PFSK-1 (cell line): ENCODE measurements at regions not wholly inside any gene's neighbourhood (a gene's known extent, or its start where the extent isn't known, plus 50 kb on each side); places are given as distances from the start of the nearest gene placed in this dataset.

Experiments used
- FOXP2 ChIP-seq: optimal IDR thresholded peaks from 2 replicates; pipeline ENCODE3; 2011; ENCODE audit warnings: borderline replicate concordance, control low read depth, inconsistent platforms; ENCODE audit not compliant: insufficient read depth; ENCODE audit errors: extremely low read length, extremely low read depth
- POLR2AphosphoS5 ChIP-seq: IDR thresholded peaks from 2 replicates; pipeline ENCODE4 v1.6.1; 2012; ENCODE audit warnings: low read depth, mild to moderate bottlenecking, control low read depth, low read length, moderate library complexity
- SIN3A ChIP-seq: IDR thresholded peaks from 2 replicates; pipeline ENCODE4 v1.6.1; 2012; ENCODE audit warnings: mild to moderate bottlenecking, low read length, moderate library complexity, borderline replicate concordance; ENCODE audit not compliant: insufficient read depth
- TAF1 ChIP-seq: IDR thresholded peaks from 2 replicates; pipeline ENCODE4 v1.6.1; 2012; ENCODE audit warnings: low read length, control low read depth, borderline replicate concordance; ENCODE audit not compliant: insufficient read depth
- TF ChIP-seq, protein P1 (sequence below), 2 experiments: IDR thresholded peaks; 2 replicates each; pipeline versions ENCODE4 v1.6.1 to v1.8.0; 2011 to 2012; ENCODE audit warnings: low read depth in 2 of 2, low read length in 2 of 2, control low read depth in 1 of 2, inconsistent platforms in 1 of 2, mild to moderate bottlenecking in 1 of 2, moderate library complexity in 1 of 2; ENCODE audit not compliant: insufficient read depth in 1 of 2

DNA sequence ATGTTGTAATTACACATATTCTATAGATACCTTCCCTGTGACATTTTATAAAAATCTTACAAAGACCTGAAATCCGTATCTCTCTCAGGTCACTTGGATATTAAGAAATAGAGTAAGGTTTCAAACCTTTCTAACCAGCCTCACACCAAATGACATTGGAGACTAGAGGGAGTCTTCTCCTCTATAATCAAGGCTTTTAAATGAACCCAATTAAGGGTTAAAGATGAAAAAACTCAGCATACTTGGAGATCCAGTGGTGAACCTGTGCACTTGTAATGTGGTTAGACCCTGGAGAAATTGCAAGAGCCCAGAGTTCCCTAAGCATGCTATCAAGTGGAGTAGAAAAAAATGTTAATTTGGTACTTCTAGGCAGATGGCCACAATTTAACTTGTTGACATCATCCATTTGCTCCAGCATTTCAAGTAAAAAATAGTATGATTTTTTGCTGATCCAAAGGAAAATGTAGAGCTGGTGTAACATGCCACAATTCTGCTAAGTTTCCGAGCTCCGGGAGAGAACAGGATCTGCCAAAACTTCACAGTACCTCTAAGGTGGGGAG lies 554.1 kb upstream of the MIR17HG start:
- TF ChIP-seq, protein P1, sequence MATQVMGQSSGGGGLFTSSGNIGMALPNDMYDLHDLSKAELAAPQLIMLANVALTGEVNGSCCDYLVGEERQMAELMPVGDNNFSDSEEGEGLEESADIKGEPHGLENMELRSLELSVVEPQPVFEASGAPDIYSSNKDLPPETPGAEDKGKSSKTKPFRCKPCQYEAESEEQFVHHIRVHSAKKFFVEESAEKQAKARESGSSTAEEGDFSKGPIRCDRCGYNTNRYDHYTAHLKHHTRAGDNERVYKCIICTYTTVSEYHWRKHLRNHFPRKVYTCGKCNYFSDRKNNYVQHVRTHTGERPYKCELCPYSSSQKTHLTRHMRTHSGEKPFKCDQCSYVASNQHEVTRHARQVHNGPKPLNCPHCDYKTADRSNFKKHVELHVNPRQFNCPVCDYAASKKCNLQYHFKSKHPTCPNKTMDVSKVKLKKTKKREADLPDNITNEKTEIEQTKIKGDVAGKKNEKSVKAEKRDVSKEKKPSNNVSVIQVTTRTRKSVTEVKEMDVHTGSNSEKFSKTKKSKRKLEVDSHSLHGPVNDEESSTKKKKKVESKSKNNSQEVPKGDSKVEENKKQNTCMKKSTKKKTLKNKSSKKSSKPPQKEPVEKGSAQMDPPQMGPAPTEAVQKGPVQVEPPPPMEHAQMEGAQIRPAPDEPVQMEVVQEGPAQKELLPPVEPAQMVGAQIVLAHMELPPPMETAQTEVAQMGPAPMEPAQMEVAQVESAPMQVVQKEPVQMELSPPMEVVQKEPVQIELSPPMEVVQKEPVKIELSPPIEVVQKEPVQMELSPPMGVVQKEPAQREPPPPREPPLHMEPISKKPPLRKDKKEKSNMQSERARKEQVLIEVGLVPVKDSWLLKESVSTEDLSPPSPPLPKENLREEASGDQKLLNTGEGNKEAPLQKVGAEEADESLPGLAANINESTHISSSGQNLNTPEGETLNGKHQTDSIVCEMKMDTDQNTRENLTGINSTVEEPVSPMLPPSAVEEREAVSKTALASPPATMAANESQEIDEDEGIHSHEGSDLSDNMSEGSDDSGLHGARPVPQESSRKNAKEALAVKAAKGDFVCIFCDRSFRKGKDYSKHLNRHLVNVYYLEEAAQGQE (IDR thresholded peaks at IDR 0.05; ENCODE audit: insufficient read depth in 1 of 2, low read depth in 2 of 2, low read length in 2 of 2), result no peak
- TF ChIP-seq TAF1 (no peak), SIN3A (no peak), POLR2AphosphoS5 (no peak), FOXP2 (no peak)

DNA sequence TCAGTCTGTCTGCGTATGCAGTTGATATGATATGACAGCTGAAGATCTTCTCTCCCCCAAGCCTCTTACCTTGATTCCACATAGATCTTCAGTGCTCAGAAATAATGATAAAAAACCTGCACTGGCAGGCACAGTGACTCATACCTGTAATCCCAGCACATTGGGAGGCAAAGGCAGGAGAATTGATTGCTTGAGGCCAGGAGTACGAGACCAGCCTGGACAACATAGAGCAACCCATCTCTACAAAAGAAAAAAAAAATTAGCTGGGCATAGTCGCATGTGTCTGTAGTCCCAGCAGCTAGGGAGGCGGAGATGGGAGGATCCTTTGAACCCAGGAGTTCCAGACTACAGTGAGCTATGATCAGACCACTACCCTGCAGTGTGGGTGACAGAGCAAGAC lies 551.0 kb upstream of the MIR17HG start:
- TF ChIP-seq TAF1, result no peak
- TF ChIP-seq, protein P1 (IDR thresholded peaks at IDR 0.05; ENCODE audit: insufficient read depth in 1 of 2, low read depth in 2 of 2, low read length in 2 of 2), result no peak
- TF ChIP-seq SIN3A, result no peak
- no peak for TF ChIP-seq FOXP2
- no peak for TF ChIP-seq POLR2AphosphoS5

DNA sequence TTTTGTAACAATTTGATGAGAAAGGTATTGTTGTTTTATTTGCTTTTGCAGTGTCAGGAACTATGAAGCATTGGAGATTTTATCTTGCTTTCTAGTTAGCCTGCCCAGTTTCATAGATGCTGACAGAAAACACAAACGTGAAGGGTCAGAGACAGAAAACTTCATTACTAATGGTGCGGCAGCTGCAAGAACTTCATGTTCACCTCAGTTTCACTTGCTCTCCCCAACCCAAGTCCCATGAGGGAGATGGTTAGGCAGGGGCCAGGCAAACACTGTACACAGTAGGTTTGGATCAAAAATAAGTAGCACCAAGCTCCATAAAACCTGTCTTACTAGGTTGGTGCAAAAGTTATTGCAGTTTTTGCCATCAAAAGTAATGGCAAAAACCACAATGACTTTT lies 550.2 kb upstream of the MIR17HG start:
- TF ChIP-seq POLR2AphosphoS5 (no peak), TAF1 (no peak), SIN3A (no peak), FOXP2 (no peak)
- TF ChIP-seq, protein P1 (IDR thresholded peaks at IDR 0.05; ENCODE audit: insufficient read depth in 1 of 2, low read depth in 2 of 2, low read length in 2 of 2), result no peak

DNA sequence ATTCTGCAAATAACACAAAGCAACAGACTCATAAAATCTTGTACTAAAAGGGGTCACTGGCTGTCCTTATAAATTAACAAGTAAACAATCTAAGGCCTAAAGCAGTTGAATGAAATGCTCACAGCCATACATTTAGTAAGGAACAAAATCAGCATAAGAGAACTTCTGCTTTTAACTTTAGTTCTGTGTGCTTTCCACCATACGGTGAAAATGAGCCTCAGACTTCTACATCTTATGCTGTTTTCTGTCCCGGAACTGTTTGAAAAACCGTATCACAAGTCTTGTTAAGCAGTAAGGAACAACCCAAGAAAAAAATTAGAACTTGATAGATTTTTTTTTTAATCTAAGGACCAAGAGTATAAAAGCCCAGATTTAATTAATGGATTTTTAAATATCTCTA lies 549.1 kb upstream of the MIR17HG start:
- TF ChIP-seq POLR2AphosphoS5 (no peak), SIN3A (no peak), FOXP2 (no peak)
- TF ChIP-seq, protein P1 (IDR thresholded peaks at IDR 0.05; ENCODE audit: insufficient read depth in 1 of 2, low read depth in 2 of 2, low read length in 2 of 2), result no peak

DNA sequence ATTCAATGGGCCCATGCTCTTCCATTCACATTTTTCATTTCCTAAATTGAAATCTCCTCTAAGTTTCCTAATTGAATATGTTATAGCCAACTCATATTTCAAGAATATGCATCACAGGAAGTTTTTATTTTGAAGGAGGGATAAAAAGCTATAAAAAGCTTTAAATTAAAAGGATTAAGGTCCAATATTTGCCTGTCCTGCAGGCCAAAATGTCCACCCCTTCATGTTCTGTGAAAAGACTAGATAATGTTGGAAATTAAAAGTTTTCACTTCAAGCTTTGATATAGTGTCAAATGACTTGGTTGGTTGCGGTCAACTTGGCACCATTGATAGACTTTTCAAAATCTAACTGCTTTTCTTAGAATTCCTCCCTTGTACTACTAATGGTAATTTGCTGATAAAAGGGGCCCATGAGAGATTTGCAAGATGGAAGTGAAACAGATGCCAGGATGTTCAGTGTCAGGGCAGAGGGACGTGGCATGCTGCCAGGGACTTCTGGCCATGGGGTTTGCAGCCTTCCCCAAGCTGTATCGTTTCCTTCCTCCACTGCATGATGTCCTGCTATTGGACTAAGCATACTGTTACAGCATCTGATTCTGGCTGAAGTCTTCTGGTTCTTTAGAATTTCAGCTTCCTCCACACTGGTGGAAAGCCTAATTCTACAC lies 547.3 kb upstream of the MIR17HG start:
- TF ChIP-seq POLR2AphosphoS5, result no peak
- TF ChIP-seq TAF1, result no peak
- no peak for TF ChIP-seq FOXP2
- no peak for TF ChIP-seq SIN3A
- TF ChIP-seq, protein P1 (IDR thresholded peaks at IDR 0.05; ENCODE audit: insufficient read depth in 1 of 2, low read depth in 2 of 2, low read length in 2 of 2), result no peak
